DND-41 (cell line): ENCODE measurements at regions not wholly inside any gene's neighbourhood (a gene's known extent, or its start where the extent isn't known, plus 50 kb on each side); places are given as distances from the start of the nearest gene placed in this dataset.

Source experiments
- ATAC-seq: fragments of 200-7000 bp; cut with Tn5 transposase; 3 replicates; pipeline ENCODE4 v1.9.1; 2021; ENCODE audit warnings: low read depth; ENCODE audit not compliant: insufficient read depth
- DNase-seq: peaks from one replicate; pipeline ENCODE4 v3.0.0-alpha.2; 2020
- H2AFZ ChIP-seq: 2 replicates; pipeline ENCODE4 v1.6.0; 2012; ENCODE audit warnings: low read depth, low read length
- H3K27ac ChIP-seq: 2 replicates; pipeline ENCODE4 v1.5.1; 2012; ENCODE audit warnings: low read length, inconsistent platforms
- H3K27me3 ChIP-seq: fragments of 200-600 bp; sonication (generic); 2 replicates; pipeline ENCODE4 v1.6.0; 2012; ENCODE audit warnings: low read length, mild to moderate bottlenecking, inconsistent platforms; ENCODE audit not compliant: insufficient read depth, poor library complexity
- H3K36me3 ChIP-seq: 2 replicates; pipeline ENCODE4 v1.5.1; 2012; ENCODE audit warnings: low read length, inconsistent platforms; ENCODE audit not compliant: insufficient read depth
- H3K4me1 ChIP-seq: 2 replicates; pipeline ENCODE4 v1.5.1; 2012; ENCODE audit warnings: mild to moderate bottlenecking, low read length; ENCODE audit not compliant: insufficient read depth
- H3K4me2 ChIP-seq: 2 replicates; pipeline ENCODE4 v1.6.0; 2012; ENCODE audit warnings: mild to moderate bottlenecking, moderate library complexity, low read length, inconsistent platforms; ENCODE audit not compliant: insufficient read depth
- H3K4me3 ChIP-seq, 2 experiments: fragments of 200-600 bp in 1 of 2; shearing (Covaris generic) in 1 of 2; 2 replicates each; pipeline ENCODE4 v1.5.1; 2012 to 2016; ENCODE audit warnings: inconsistent platforms in 2 of 2, low read length in 2 of 2, mild to moderate bottlenecking in 2 of 2, low read depth in 1 of 2, moderate library complexity in 1 of 2
- H3K79me2 ChIP-seq: 2 replicates; pipeline ENCODE4 v1.6.0; 2012; ENCODE audit warnings: low read length, inconsistent platforms; ENCODE audit not compliant: insufficient read depth
- H3K9ac ChIP-seq: 2 replicates; pipeline ENCODE4 v1.6.0; 2012; ENCODE audit warnings: low read depth, mild to moderate bottlenecking, inconsistent platforms, low read length, moderate library complexity
- H3K9me3 ChIP-seq: 2 replicates; pipeline ENCODE4 v1.5.1; 2012; ENCODE audit warnings: low read length, moderate library complexity, mild to moderate bottlenecking, inconsistent platforms; ENCODE audit not compliant: insufficient read depth, severe bottlenecking
- H4K20me1 ChIP-seq: 2 replicates; pipeline ENCODE4 v1.6.0; 2012; ENCODE audit warnings: low read length; ENCODE audit not compliant: insufficient read depth
- EZH2 ChIP-seq: IDR thresholded peaks from 3 replicates; pipeline ENCODE4 v1.6.1; 2012; ENCODE audit warnings: borderline replicate concordance, low read depth, mild to moderate bottlenecking, moderate library complexity, low read length, inconsistent platforms; ENCODE audit not compliant: severe bottlenecking
- TF ChIP-seq, protein P1 (sequence below): IDR thresholded peaks from 2 replicates; pipeline ENCODE4 v1.5.1; 2012; ENCODE audit warnings: borderline replicate concordance, low read length, moderate library complexity, mild to moderate bottlenecking; ENCODE audit not compliant: poor library complexity, severe bottlenecking; ENCODE audit errors: extremely low read depth

DNA sequence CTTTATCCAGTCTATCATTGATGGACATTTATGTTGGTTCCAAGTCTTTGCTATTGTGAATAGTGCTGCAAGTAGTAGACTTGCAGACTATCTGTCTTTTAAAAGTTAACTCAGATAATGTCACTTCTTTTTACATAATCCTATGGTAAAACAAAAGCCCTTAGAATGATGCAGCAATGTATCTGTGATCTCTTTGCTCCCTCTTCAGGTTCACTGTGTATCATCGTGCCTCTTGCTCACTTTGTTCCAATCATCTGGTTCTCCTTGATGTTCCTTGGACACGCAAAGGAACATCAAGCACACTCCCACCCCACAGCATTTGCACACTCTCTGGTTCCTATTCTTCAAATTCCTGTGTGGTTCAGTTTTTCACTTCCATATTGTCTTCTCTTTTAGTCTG is 472.5 kb upstream of the ZNF804A start:
- Histone ChIP-seq H3K9ac (no peak overlapping the region), H3K27me3 (no peaks in the 10 kb centered on the region), H2AFZ (no peak overlapping the region), H3K9me3 (no peaks in the 10 kb centered on the region), H3K79me2 (no peaks in the 10 kb centered on the region), H3K4me1 (no peaks in the 10 kb centered on the region), H3K4me3 (no peak overlapping the region), H3K27ac (no peak overlapping the region), H3K4me2 (no peak overlapping the region), H4K20me1 (no peaks in the 10 kb centered on the region), H3K36me3 (no peaks in the 10 kb centered on the region)
- DNase-seq (no peak), ATAC-seq (no peak)
- TF ChIP-seq, protein P1, sequence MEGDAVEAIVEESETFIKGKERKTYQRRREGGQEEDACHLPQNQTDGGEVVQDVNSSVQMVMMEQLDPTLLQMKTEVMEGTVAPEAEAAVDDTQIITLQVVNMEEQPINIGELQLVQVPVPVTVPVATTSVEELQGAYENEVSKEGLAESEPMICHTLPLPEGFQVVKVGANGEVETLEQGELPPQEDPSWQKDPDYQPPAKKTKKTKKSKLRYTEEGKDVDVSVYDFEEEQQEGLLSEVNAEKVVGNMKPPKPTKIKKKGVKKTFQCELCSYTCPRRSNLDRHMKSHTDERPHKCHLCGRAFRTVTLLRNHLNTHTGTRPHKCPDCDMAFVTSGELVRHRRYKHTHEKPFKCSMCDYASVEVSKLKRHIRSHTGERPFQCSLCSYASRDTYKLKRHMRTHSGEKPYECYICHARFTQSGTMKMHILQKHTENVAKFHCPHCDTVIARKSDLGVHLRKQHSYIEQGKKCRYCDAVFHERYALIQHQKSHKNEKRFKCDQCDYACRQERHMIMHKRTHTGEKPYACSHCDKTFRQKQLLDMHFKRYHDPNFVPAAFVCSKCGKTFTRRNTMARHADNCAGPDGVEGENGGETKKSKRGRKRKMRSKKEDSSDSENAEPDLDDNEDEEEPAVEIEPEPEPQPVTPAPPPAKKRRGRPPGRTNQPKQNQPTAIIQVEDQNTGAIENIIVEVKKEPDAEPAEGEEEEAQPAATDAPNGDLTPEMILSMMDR, result no peak
- no peak for TF ChIP-seq EZH2

DNA sequence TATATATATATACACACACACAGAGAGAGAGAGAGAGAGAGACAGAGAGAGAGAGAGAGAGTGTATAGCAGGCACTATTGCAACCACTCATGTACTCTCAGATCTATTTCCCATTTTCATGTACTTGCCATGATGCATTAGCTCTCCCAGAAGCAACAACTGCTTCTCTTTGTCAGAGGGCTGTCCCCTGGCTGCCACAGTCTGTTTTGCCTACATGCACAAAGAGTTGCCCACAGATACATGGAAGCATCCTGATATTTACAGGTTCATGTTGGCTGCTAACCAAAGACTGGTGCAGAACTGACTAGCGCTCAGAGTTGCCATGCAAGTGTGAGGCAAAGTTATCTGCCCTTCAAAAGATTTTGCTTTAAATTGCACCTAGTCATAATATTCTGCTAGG is 469.3 kb upstream of the ZNF804A start:
- H3K79me2 ChIP-seq, result no peaks in the 10 kb centered on the region
- TF ChIP-seq, protein P1, result no peak
- no peak for TF ChIP-seq EZH2
- no peak overlapping the region for H3K27ac ChIP-seq

DNA sequence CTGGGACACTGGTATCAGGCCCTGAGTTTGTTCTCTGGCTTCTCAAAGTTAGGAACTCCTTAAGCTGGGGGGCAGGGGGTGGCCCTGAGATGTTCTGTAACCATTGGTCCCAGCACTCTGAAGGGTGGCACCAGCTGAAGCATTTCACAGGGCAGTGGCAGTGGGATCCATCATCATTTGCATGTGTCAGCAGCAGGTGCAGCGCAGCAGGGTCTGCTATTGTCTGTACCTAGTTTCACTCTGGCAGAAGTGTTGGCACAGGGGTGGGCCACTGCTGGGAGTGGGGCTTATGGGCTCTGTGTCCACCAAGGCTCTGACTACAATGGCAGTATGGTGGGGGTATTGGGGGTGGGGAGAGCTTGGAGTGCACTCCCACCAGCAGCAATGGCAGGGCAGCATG is 460.4 kb upstream of the ZNF804A start:
- H3K36me3 ChIP-seq, result no peaks in the 10 kb centered on the region
- no peak for DNase-seq
- H3K9me3 ChIP-seq, result peaks cover 5% of the 10 kb centered on the region
- H3K4me1 ChIP-seq, result no peaks in the 10 kb centered on the region
- no peaks in the 10 kb centered on the region for H3K79me2 ChIP-seq
- no peak overlapping the region for H3K4me2 ChIP-seq
- no peak for TF ChIP-seq EZH2
- TF ChIP-seq, protein P1, result no peak
- ATAC-seq, result no peak
- H3K4me3 ChIP-seq, result no peak overlapping the region
- no peak overlapping the region for H3K9ac ChIP-seq
- no peaks in the 10 kb centered on the region for H3K27me3 ChIP-seq
- no peak overlapping the region for H3K27ac ChIP-seq
- no peak overlapping the region for H2AFZ ChIP-seq
- no peaks in the 10 kb centered on the region for H4K20me1 ChIP-seq

More for the DNA sequence above, 469.3 kb upstream of the ZNF804A start:
- no peaks in the 10 kb centered on the region for H3K27me3 ChIP-seq
- H3K4me2 ChIP-seq, result no peak overlapping the region
- H2AFZ ChIP-seq, result no peak overlapping the region
- ATAC-seq (no peak), DNase-seq (no peak)
- H3K36me3 ChIP-seq, result no peaks in the 10 kb centered on the region
- no peak overlapping the region for H3K4me3 ChIP-seq
- no peaks in the 10 kb centered on the region for H4K20me1 ChIP-seq
- no peaks in the 10 kb centered on the region for H3K4me1 ChIP-seq
- no peaks in the 10 kb centered on the region for H3K9me3 ChIP-seq
- no peak overlapping the region for H3K9ac ChIP-seq

DNA sequence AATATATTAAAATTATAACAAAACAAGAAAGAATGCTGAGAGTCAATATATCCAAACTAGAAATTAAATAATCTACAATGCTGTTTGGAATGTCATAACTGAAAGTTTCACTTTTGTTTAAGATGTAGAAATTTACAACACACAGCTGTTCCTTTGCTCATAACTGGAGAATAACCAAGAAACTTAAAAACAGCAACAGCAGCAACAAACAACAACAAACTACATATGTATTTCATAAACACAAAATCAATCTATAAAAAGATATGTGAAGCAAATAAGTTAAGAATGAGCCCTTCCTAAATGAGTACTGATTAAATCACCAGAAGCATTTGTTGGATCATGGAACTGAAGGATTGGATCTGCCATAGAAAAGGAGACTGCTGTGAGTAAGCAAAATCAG is 456.5 kb upstream of the ZNF804A start:
- ATAC-seq (no peak), DNase-seq (no peak)
- no peaks in the 10 kb centered on the region for H4K20me1 ChIP-seq
- H3K79me2 ChIP-seq, result no peaks in the 10 kb centered on the region
- H3K4me2 ChIP-seq, result no peak overlapping the region
- peaks cover 5% of the 10 kb centered on the region for H3K9me3 ChIP-seq
- H3K27me3 ChIP-seq, result no peaks in the 10 kb centered on the region
- no peaks in the 10 kb centered on the region for H3K36me3 ChIP-seq
- no peak overlapping the region for H3K27ac ChIP-seq
- no peak overlapping the region for H3K9ac ChIP-seq
- no peak for TF ChIP-seq EZH2
- TF ChIP-seq, protein P1, result no peak
- H3K4me3 ChIP-seq, result no peak overlapping the region
- H3K4me1 ChIP-seq, result no peaks in the 10 kb centered on the region
- no peak overlapping the region for H2AFZ ChIP-seq
